ENCODE measurements at regions not wholly inside any gene's neighbourhood (a gene's known extent, or its start where the extent isn't known, plus 50 kb on each side); places are given as distances from the start of the nearest gene placed in this dataset.

- Histone ChIP-seq H3K27ac (no peak overlapping the region), H3K9ac (ENCODE audit: low read depth in 2 of 2, low read length in 2 of 2) (no peak overlapping the region), H3K36me3 (no peaks in the 10 kb centered on the region), H3K4me3 (no peak overlapping the region), H3K4me1 (no peaks in the 10 kb centered on the region), H3K9me3 (no peaks in the 10 kb centered on the region), H3K27me3 (no peaks in the 10 kb centered on the region)
- TF ChIP-seq CTCF (IDR thresholded peaks at IDR 0.05), result no peak
- intact Hi-C loops (cut with DNase I), result no loop called here
- DNase-seq, result no peak
These were observed 925.0 kb upstream of the RBFOX1 start for GRCh38 chr16:6407596-6407995.

- H3K4me1 ChIP-seq, result no peaks in the 10 kb centered on the region
- H3K27me3 ChIP-seq, result no peaks in the 10 kb centered on the region
- H3K9me3 ChIP-seq, result no peaks in the 10 kb centered on the region
- no peak overlapping the region for H3K9ac ChIP-seq (ENCODE audit: low read depth in 2 of 2, low read length in 2 of 2)
- intact Hi-C loops (cut with DNase I), result no loop called here
- no peak for TF ChIP-seq CTCF (IDR thresholded peaks at IDR 0.05)
- no peak overlapping the region for H3K4me3 ChIP-seq
- no peaks in the 10 kb centered on the region for H3K36me3 ChIP-seq
- DNase-seq, result no peak
- H3K27ac ChIP-seq, result no peak overlapping the region
These were observed 926.6 kb upstream of the RBFOX1 start for GRCh38 chr16:6406028-6406427.

- no peak for DNase-seq
- no peaks in the 10 kb centered on the region for H3K36me3 ChIP-seq
- H3K4me1 ChIP-seq, result no peaks in the 10 kb centered on the region
- no peaks in the 10 kb centered on the region for H3K9me3 ChIP-seq
- no peaks in the 10 kb centered on the region for H3K27me3 ChIP-seq
- TF ChIP-seq CTCF (IDR thresholded peaks at IDR 0.05), result no peak
- no peak overlapping the region for H3K4me3 ChIP-seq
- H3K27ac ChIP-seq, result no peak overlapping the region
- no peak overlapping the region for H3K9ac ChIP-seq (ENCODE audit: low read depth in 2 of 2, low read length in 2 of 2)
- intact Hi-C loops (cut with DNase I), result no loop called here
These were observed 949.7 kb upstream of the RBFOX1 start for GRCh38 chr16:6382924-6383459.

- H3K27me3 ChIP-seq, result no peaks in the 10 kb centered on the region
- H3K4me1 ChIP-seq, result no peaks in the 10 kb centered on the region
- H3K9me3 ChIP-seq, result no peaks in the 10 kb centered on the region
- intact Hi-C loops (cut with DNase I), result no loop called here
- H3K27ac ChIP-seq, result no peak overlapping the region
- no peaks in the 10 kb centered on the region for H3K36me3 ChIP-seq
- TF ChIP-seq CTCF (IDR thresholded peaks at IDR 0.05), result no peak
- no peak overlapping the region for H3K9ac ChIP-seq (ENCODE audit: low read depth in 2 of 2, low read length in 2 of 2)
- H3K4me3 ChIP-seq, result no peak overlapping the region
- no peak for DNase-seq
These were observed 950.7 kb upstream of the RBFOX1 start for GRCh38 chr16:6381896-6382295.

GRCh38 chr16:6377956-6378355 lies 954.7 kb upstream of the RBFOX1 start:
- intact Hi-C loops (cut with DNase I), result no loop called here
- no peak for DNase-seq
- Histone ChIP-seq H3K4me1 (no peaks in the 10 kb centered on the region), H3K4me3 (no peak overlapping the region), H3K36me3 (no peaks in the 10 kb centered on the region), H3K9me3 (no peaks in the 10 kb centered on the region), H3K27ac (no peak overlapping the region), H3K9ac (ENCODE audit: low read depth in 2 of 2, low read length in 2 of 2) (no peak overlapping the region), H3K27me3 (no peaks in the 10 kb centered on the region)
- TF ChIP-seq CTCF (IDR thresholded peaks at IDR 0.05), result no peak

Measured in colonic mucosa (tissue), 4 donors.